GM21576 (cell line): ENCODE measurements at regions not wholly inside any gene's neighbourhood (a gene's known extent, or its start where the extent isn't known, plus 50 kb on each side); places are given as distances from the start of the nearest gene placed in this dataset.

Experiments
- ATAC-seq: cut with Tn5 transposase; IDR thresholded peaks from one replicate; pipeline ENCODE4 v1.9.1; 2021; ENCODE audit warnings: mild to moderate bottlenecking, moderate library complexity; ENCODE audit not compliant: unreplicated experiment

DNA sequence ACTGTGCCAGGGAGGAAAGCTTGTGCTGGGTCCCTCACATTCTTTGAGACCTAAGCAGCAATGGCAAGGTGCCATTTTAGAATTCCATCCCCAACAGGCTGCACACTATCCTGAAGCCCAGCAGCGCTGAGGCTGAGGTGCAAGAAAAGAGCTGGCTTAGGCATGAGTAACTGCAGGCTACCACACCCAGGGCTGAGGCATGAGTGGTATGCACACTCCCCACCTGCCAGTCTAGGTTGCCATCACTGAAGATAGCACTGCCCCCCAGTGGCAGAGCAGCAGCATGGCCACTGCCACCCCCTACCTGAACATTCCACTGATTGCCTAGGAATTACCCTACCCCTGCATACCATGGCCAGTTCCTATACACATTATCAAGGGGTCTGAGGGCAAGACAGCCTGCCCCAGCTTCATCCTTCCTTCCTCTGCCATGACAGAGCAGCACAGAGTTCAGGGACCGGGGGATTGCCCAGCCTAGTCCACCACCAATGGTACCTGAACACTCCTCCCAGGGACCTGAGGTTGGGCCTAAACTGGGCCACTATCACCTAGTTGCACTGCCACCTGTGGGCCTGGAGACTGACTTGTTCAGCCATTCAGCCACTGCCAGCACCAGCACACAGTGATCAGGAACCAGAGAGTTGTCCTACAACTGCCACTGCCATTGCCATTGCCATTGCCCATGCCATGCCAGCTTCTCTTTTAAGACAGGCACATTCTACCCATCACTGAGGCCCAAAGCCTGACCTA, 129.8 kb downstream of the SATB1 start:
- peak; percentile 92 for ATAC-seq

GRCh38 chr3:18290157-18290556, 135.0 kb downstream of the SATB1 start:
- ATAC-seq: no peak

DNA sequence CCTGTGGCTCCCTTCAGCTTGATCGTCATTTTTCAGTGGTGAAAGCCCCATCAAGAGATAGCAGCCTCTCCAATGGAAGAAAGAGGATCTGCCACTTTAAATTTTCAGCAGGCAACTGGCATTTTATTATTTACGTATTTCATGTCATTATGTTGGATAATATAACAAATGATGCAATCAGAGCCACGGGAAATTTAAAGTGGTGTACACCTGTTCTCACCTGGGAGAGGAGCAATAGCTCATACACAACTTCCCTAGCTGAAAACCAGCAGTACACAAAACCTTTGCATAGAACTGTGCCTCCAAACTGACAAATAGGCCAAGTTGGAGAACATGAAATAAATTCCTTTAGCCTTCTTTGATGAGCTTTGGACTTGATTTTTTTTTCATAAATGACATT, 136.9 kb downstream of the SATB1 start:
- ATAC-seq: no peak

DNA sequence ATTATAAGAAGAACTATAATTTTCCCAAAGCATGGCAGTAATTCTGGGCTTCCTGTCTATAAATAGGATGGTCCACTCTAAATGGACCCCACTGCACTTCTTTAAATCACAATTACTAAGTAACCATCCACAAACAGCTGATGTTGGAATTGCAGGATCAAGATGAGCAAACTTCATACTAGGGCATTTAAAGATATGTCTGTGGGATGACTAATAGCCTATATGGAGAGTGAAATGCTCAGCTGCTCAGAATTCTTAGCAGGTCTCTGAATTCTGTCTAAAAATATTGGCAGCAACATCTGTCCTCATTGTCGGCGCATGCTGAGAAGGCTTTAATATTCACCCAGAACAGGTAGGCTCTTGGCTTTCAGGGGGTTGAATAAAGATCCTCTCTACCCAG, 140.4 kb downstream of the SATB1 start:
- ATAC-seq: no peak

GRCh38 chr3:18283680-18284079, 141.5 kb downstream of the SATB1 start:
- no peak for ATAC-seq

DNA sequence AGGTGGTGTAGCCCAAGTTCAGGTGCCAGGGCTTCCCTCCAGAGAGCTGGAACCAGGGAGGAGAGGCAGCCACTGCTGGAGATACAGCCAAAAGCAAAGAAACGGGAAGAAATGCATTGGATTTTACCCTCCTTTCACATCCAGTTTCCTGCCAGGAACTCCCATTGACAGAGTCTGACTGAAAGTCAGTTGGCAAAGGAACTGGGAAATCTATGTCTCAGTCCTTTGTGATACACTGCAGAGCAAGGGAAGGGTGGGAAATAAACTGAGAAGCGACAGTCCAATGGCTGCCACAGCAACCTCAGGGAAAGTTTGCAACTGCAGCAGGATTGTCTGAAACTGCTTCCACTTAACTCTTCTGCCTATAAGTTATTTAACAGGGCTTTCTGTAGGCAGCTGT, 142.6 kb downstream of the SATB1 start:
- no peak for ATAC-seq

- no peak for ATAC-seq
Observed at GRCh38 chr3:18279226-18279737, 145.9 kb downstream of the SATB1 start.

DNA sequence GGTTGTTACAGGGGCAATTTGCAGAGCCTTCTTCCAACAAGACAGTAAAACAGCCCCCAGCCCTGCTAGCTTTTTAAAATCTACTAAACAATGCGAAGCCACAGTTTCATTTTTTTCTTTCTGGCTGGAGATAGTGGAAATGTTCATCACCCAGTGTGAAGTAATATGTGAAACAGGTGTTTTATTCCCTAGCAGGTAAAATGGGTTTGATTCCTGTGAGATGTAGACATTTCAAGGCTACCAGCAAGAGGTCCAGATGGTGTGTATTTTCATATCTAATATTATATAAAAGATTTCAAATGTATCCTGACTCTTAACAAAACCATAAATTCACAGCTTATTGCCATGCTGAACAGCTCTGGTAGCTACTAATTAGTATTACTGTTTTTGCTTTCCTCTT, 160.3 kb downstream of the SATB1 start:
- no peak for ATAC-seq

GRCh38 chr3:18264361-18264760, 160.8 kb downstream of the SATB1 start:
- no peak for ATAC-seq

- peak; percentile 70 for ATAC-seq
Observed at GRCh38 chr3:18258492-18258891, 166.6 kb downstream of the SATB1 start.

DNA sequence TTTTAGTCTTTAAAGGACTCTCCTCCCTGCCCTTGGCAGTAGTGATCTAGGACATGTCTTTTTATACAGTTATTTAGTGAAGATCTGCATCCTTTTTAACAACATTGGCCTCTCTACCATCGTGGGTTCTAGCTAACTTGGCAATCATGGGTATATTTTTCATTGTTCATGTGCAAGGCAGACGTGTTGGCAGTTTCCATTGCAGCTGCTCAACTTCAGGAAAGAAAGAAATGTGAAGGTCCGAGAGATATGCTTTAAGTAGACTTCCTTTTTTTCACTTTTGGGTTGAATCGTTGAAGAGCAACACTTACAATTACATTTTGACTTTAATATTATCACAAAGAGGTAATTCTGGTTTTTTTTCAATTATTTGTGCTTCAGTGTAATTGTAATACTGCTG, 172.6 kb downstream of the SATB1 start:
- no peak for ATAC-seq

DNA sequence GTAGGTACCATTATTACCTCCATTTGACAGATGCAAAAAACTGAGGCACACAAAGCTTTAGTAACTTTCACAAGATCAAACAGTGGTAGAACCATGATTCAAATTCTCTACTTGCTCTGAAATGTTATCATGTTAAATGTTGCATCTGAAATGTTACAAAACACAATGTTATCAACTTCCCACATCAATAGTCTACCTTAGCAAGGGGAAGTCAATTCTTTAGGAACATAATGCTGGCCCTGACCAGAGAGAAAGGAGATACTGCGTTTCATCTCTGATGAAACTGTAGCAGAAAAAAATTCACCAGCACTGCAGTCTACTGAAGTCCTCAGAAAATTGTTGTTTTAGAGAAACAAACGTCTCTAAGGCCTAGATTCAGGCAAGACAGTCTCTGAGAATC, 174.1 kb downstream of the SATB1 start:
- ATAC-seq: no peak

DNA sequence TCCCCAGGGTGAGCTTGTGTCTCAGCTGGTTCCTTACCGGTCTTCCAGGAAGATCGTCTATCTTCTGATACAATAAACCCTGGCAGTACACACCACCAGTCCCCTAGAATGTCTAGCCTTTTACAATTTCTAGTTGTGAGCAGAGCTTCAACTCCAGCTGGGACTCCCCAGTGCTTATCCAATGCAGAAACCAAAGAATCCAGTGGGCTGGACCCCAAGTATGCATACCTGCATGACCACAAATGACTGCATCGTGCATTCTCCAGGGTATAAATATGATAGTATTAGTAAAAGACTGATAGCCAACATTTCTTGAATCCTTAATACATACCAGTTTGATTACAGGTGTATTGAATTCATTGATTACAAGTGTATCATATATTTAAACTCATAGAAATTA, 176.0 kb downstream of the SATB1 start:
- ATAC-seq: no peak

DNA sequence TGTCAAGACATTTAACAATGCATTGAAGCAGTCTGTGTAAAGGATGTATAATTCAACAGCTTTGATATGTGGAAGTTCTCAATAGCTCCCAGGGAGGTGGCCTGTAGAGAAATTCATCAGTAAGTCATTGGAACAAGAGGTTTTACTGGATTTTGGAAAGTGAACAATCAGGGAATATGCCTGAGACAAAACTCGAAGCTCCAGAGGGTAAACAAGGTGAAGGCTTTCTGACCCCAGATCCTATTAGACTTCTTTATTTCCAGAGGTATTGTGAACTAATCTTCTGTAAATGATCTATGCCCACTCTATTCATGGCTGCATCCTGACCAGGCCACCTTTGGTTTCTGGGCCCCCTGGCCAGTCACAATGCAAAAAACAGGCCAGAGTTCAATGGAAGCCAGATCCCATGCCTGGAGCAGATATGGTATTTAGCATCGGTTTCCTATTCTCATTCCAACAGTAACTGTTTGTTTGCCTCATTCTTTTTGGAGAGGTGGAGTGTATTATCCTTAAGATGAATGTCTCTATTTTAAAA, 177.3 kb downstream of the SATB1 start:
- ATAC-seq: no peak

GRCh38 chr3:18247139-18247695, 177.9 kb downstream of the SATB1 start:
- ATAC-seq: no peak

DNA sequence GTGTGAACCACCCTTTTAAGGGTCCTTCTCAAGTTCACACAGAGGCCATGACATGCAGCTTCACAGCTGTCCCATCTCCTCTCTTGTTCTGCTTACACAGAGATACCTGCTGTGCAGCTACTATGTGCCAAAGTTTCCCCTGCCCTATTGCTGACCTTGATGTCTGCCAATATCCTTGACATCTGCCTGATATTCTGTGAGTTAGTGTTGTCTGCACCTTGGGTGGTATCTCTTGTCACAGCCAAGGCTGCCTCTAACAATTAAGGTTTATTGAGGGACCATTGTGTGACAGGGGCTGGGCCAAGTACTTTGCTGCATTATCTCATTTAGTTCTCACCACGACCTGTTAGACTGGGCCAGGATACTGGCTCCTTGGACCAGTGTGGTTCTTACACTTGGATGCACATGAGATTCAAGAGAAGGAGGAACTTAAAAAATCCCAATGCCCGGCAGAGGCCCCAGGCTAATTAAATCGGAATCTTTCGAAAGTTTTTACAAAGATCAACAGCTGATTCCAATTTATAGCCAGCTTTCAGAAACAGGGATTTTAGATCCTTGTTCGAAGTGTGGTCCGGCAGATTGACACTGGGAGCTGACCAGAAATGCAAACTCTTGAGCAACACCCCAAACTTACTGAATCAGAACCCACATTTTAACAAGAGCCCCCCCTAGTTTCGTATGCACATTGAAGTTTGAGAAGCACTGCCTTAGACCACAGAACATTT, 178.6 kb downstream of the SATB1 start:
- no peak for ATAC-seq

GRCh38 chr3:18245721-18246120, 179.4 kb downstream of the SATB1 start:
- ATAC-seq: no peak

DNA sequence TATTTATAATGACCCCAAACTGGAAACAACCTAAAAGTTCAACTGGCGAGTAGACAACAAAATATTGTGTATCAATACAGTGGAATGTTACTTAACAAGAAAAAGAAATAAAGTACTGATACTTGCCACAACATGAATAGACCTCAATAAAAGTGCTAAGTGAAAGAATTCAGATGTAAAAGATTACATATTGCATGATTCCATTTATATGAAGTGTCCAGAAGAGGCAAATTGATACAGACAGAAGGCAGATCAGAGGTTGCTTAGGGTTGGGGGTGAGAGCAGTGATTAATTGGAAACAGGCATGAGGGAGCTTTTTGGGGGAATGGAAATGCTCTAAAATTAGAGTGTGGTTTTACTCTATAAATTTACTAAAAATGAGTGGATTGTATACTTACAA, 183.3 kb downstream of the SATB1 start:
- ATAC-seq: no peak

- no peak for ATAC-seq
Observed at GRCh38 chr3:18239674-18240073, 185.5 kb downstream of the SATB1 start.

GRCh38 chr3:18238746-18239331, 186.3 kb downstream of the SATB1 start:
- ATAC-seq: no peak

GRCh38 chr3:18238332-18238731, 186.8 kb downstream of the SATB1 start:
- no peak for ATAC-seq
